Neuronal stem cell (in vitro differentiated cells): ENCODE measurements at regions not wholly inside any gene's neighbourhood (a gene's known extent, or its start where the extent isn't known, plus 50 kb on each side); places are given as distances from the start of the nearest gene placed in this dataset.

Experiments used
- DNase-seq: peaks from one replicate; pipeline ENCODE4 v3.0.0-alpha.2; 2013; ENCODE audit warnings: low spot score
- H2AFZ ChIP-seq: one replicate; pipeline ENCODE4 v1.6.1; 2013; ENCODE audit warnings: mild to moderate bottlenecking, low read length, inconsistent platforms
- H2AK5ac ChIP-seq: 2 replicates; pipeline ENCODE4 v1.6.1; 2013; ENCODE audit warnings: low read depth, mild to moderate bottlenecking, inconsistent platforms, low read length, moderate library complexity, mixed read lengths
- H2BK120ac ChIP-seq: 2 replicates; pipeline ENCODE4 v1.6.1; 2013; ENCODE audit warnings: low read depth, mild to moderate bottlenecking, inconsistent platforms, low read length, moderate library complexity, mixed read lengths
- H2BK12ac ChIP-seq: one replicate; pipeline ENCODE4 v1.6.1; 2013; ENCODE audit warnings: low read length, inconsistent platforms
- H2BK15ac ChIP-seq: 2 replicates; pipeline ENCODE4 v1.6.1; 2013; ENCODE audit warnings: mild to moderate bottlenecking, low read length, inconsistent platforms, mixed read lengths
- H2BK5ac ChIP-seq: one replicate; pipeline ENCODE4 v1.6.1; 2013; ENCODE audit warnings: inconsistent platforms, mild to moderate bottlenecking, low read length, moderate library complexity
- H3K14ac ChIP-seq: one replicate; pipeline ENCODE4 v1.6.1; 2013; ENCODE audit warnings: low read length, inconsistent platforms
- H3K18ac ChIP-seq: 2 replicates; pipeline ENCODE4 v1.6.1; 2013; ENCODE audit warnings: low read length, inconsistent platforms
- H3K23ac ChIP-seq: 2 replicates; pipeline ENCODE4 v1.6.1; 2013; ENCODE audit warnings: low read depth, mild to moderate bottlenecking, mixed read lengths, low read length, inconsistent platforms; ENCODE audit not compliant: poor library complexity
- H3K27ac ChIP-seq: replicated peaks from 3 replicates; pipeline ENCODE4 v1.5.1; 2013; ENCODE audit warnings: low read length, inconsistent platforms
- H3K27me3 ChIP-seq, 3 experiments: 2 replicates each; pipeline ENCODE4 v1.6.1; 2013; ENCODE audit warnings: low read length in 3 of 3, mild to moderate bottlenecking in 2 of 3, inconsistent platforms in 1 of 3, low read depth in 1 of 3, mixed read lengths in 1 of 3, moderate library complexity in 1 of 3; ENCODE audit not compliant: control insufficient read depth in 3 of 3, insufficient read depth in 3 of 3
- H3K36me3 ChIP-seq, 2 donors: replicated peaks in 1 of 2; 2 replicates each; pipeline ENCODE4 v1.6.1; 2013; ENCODE audit warnings: low read length in 2 of 2; ENCODE audit not compliant: control insufficient read depth in 2 of 2, insufficient read depth in 2 of 2
- H3K4ac ChIP-seq: 2 replicates; pipeline ENCODE4 v1.6.1; 2013; ENCODE audit warnings: inconsistent platforms, mild to moderate bottlenecking, low read length, moderate library complexity
- H3K4me1 ChIP-seq, 2 donors: 1 replicate in 1 of 2; 2 replicates in 1 of 2; pipeline ENCODE4 v1.6.1; 2013; ENCODE audit warnings: low read length in 2 of 2, low read depth in 1 of 2; ENCODE audit not compliant: control insufficient read depth in 2 of 2, insufficient read depth in 1 of 2
- H3K4me2 ChIP-seq: one replicate; pipeline ENCODE4 v1.6.1; 2013; ENCODE audit warnings: mild to moderate bottlenecking, low read length, inconsistent platforms; ENCODE audit not compliant: insufficient read depth, poor library complexity, severe bottlenecking
- H3K4me3 ChIP-seq, 2 donors: 2 replicates each; pipeline ENCODE4 v1.5.1; 2013; ENCODE audit warnings: low read length in 2 of 2, mild to moderate bottlenecking in 2 of 2, inconsistent platforms in 1 of 2, moderate library complexity in 1 of 2
- H3K79me1 ChIP-seq: one replicate; pipeline ENCODE4 v1.6.1; 2013; ENCODE audit warnings: low read depth, mild to moderate bottlenecking, inconsistent platforms, low read length, moderate library complexity
- H3K9ac ChIP-seq: one replicate; pipeline ENCODE4 v1.6.1; 2013; ENCODE audit warnings: mild to moderate bottlenecking, low read depth, low read length, inconsistent platforms; ENCODE audit not compliant: poor library complexity
- H3K9me3 ChIP-seq, 2 donors: replicated peaks in 1 of 2; 2 replicates each; pipeline versions ENCODE3 to v1.6.1; 2013; ENCODE audit warnings: low read length in 2 of 2, mild to moderate bottlenecking in 2 of 2, inconsistent platforms in 1 of 2, low read depth in 1 of 2, mixed read lengths in 1 of 2, moderate library complexity in 1 of 2; ENCODE audit not compliant: control insufficient read depth in 2 of 2, insufficient read depth in 1 of 2
- H4K8ac ChIP-seq: one replicate; pipeline ENCODE4 v1.6.1; 2013; ENCODE audit warnings: low read depth, mild to moderate bottlenecking, inconsistent platforms, low read length, moderate library complexity
- H4K91ac ChIP-seq: one replicate; pipeline ENCODE4 v1.6.1; 2013; ENCODE audit warnings: low read length, low read depth, mild to moderate bottlenecking, inconsistent platforms; ENCODE audit not compliant: poor library complexity
- WGBS, 2 donors: extraction: QIAGEN DNeasy Blood & Tissue Kit; methylation state at CpG; one replicate each; pipeline ENCODE4 v1.1.7; 2013; ENCODE audit warnings: missing lambda C conversion rate in 2 of 2, mixed read lengths in 1 of 2; ENCODE audit not compliant: insufficient read length in 2 of 2, insufficient replicate concordance in 1 of 2; ENCODE audit errors: extremely low coverage in 2 of 2; 5-methylcytosine and 5-hydroxymethylcytosine counted together

GRCh38 chr1:47679826-47680225 lies 242.0 kb downstream of the FOXD2 start:
- no peak overlapping the region for H3K4me3 ChIP-seq
- no peak for DNase-seq
- no CpG with 5 or more reads among the region's 7 CpGs for WGBS, 2 donors

GRCh38 chr1:47680815-47681475 lies 243.1 kb downstream of the FOXD2 start:
- Histone ChIP-seq H3K4me3 (no peak overlapping the region), H4K91ac (no peak overlapping the region), H3K23ac (no peak overlapping the region), H3K27ac (no peak overlapping the region), H2BK12ac (no peak overlapping the region), H2AK5ac (peak overlapping the region; percentile 82), H3K27me3 (peaks cover 0 to 21% (median 0%) of the 10 kb centered on the region in 3 experiments), H2BK5ac (no peak overlapping the region), H3K14ac (peak overlapping the region; percentile 49), H3K4me2 (no peak overlapping the region), H3K4ac (no peak overlapping the region), H3K36me3 (no peaks in the 10 kb centered on the region), H3K4me1 (peaks cover 0 to 22% of the 10 kb centered on the region in 2 donors), H3K18ac (peak overlapping the region; percentile 62), H3K79me1 (no peaks in the 10 kb centered on the region), H2BK15ac (peak overlapping the region; percentile 90), H2BK120ac (peak overlapping the region; percentile 16), H3K9me3 (no peaks in the 10 kb centered on the region), H2AFZ (no peak overlapping the region), H4K8ac (no peak overlapping the region), H3K9ac (no peak overlapping the region)
- DNase-seq, result no peak
- no CpG with 5 or more reads among the region's 10 CpGs for WGBS, 2 donors

More at GRCh38 chr1:47679826-47680225, 242.0 kb downstream of the FOXD2 start:
- H2AFZ ChIP-seq, result no peak overlapping the region
- no peak overlapping the region for H3K27ac ChIP-seq
- H2AK5ac ChIP-seq, result no peak overlapping the region
- no peak overlapping the region for H2BK5ac ChIP-seq
- no peaks in the 10 kb centered on the region for H3K36me3 ChIP-seq
- no peak overlapping the region for H4K91ac ChIP-seq
- H4K8ac ChIP-seq, result no peak overlapping the region
- no peak overlapping the region for H3K4me2 ChIP-seq
- no peak overlapping the region for H3K9ac ChIP-seq
- H3K9me3 ChIP-seq, result no peaks in the 10 kb centered on the region
- H2BK120ac ChIP-seq, result no peak overlapping the region
- no peak overlapping the region for H3K23ac ChIP-seq
- no peaks in the 10 kb centered on the region for H3K79me1 ChIP-seq
- H3K27me3 ChIP-seq, result peaks cover 0 to 11% (median 0%) of the 10 kb centered on the region in 3 experiments
- H3K4me1 ChIP-seq, result peaks cover 0 to 18% of the 10 kb centered on the region in 2 donors
- no peak overlapping the region for H3K18ac ChIP-seq
- no peak overlapping the region for H3K4ac ChIP-seq
- H3K14ac ChIP-seq, result no peak overlapping the region
- no peak overlapping the region for H2BK15ac ChIP-seq
- H2BK12ac ChIP-seq, result no peak overlapping the region

GRCh38 chr1:47681735-47682134 lies 243.9 kb downstream of the FOXD2 start:
- Histone ChIP-seq H3K9me3 (no peaks in the 10 kb centered on the region), H2BK15ac (no peak overlapping the region), H2AFZ (no peak overlapping the region), H4K8ac (no peak overlapping the region), H2BK12ac (no peak overlapping the region), H3K14ac (no peak overlapping the region), H3K9ac (no peak overlapping the region), H3K79me1 (no peaks in the 10 kb centered on the region), H2BK120ac (no peak overlapping the region), H3K36me3 (no peaks in the 10 kb centered on the region), H3K4me3 (no peak overlapping the region), H3K4ac (no peak overlapping the region), H3K23ac (no peak overlapping the region), H2AK5ac (no peak overlapping the region), H4K91ac (no peak overlapping the region), H2BK5ac (no peak overlapping the region), H3K4me1 (peaks cover 0 to 24% of the 10 kb centered on the region in 2 donors), H3K27ac (no peak overlapping the region), H3K4me2 (no peak overlapping the region), H3K18ac (no peak overlapping the region), H3K27me3 (peaks cover 0 to 28% (median 0%) of the 10 kb centered on the region in 3 experiments)
- no peak for DNase-seq
- WGBS, 2 donors, result no CpG with 5 or more reads among the region's 4 CpGs

GRCh38 chr1:47682198-47682597 lies 244.4 kb downstream of the FOXD2 start:
- no peak overlapping the region for H3K27ac ChIP-seq
- H2BK120ac ChIP-seq, result no peak overlapping the region
- no peaks in the 10 kb centered on the region for H3K36me3 ChIP-seq
- no peak overlapping the region for H4K91ac ChIP-seq
- no peak overlapping the region for H2AFZ ChIP-seq
- H3K4me2 ChIP-seq, result no peak overlapping the region
- no peak overlapping the region for H2BK5ac ChIP-seq
- H3K14ac ChIP-seq, result no peak overlapping the region
- no peaks in the 10 kb centered on the region for H3K79me1 ChIP-seq
- H3K18ac ChIP-seq, result peak overlapping the region; percentile 20
- no peak overlapping the region for H3K23ac ChIP-seq
- DNase-seq, result no peak
- no peaks in the 10 kb centered on the region for H3K9me3 ChIP-seq
- H2BK15ac ChIP-seq, result no peak overlapping the region
- no peak overlapping the region for H3K4ac ChIP-seq
- H3K4me3 ChIP-seq, result no peak overlapping the region
- H3K9ac ChIP-seq, result no peak overlapping the region
- no peak overlapping the region for H2AK5ac ChIP-seq
- H4K8ac ChIP-seq, result no peak overlapping the region
- H3K27me3 ChIP-seq, result peaks cover 0 to 33% (median 0%) of the 10 kb centered on the region in 3 experiments
- no peak overlapping the region for H2BK12ac ChIP-seq
- WGBS, 2 donors, result no CpG with 5 or more reads among the region's 7 CpGs
- peaks cover 0 to 25% of the 10 kb centered on the region in 2 donors for H3K4me1 ChIP-seq
